Endodermal cell (in vitro differentiated cells): ENCODE measurements at regions not wholly inside any gene's neighbourhood (a gene's known extent, or its start where the extent isn't known, plus 50 kb on each side); places are given as distances from the start of the nearest gene placed in this dataset.

Experiments used
- DNase-seq: peaks from one replicate; pipeline ENCODE4 v3.0.0-alpha.2; 2017
- H3K27ac ChIP-seq: 2 replicates; pipeline ENCODE4 v1.5.1; 2013; ENCODE audit warnings: mild to moderate bottlenecking, low read depth, low read length, moderate library complexity
- H3K27me3 ChIP-seq: 2 replicates; pipeline ENCODE4 v1.6.1; 2013; ENCODE audit warnings: mild to moderate bottlenecking, low read length, moderate library complexity; ENCODE audit not compliant: insufficient read depth, control insufficient read depth, poor library complexity, severe bottlenecking
- H3K36me3 ChIP-seq: 2 replicates; pipeline ENCODE4 v1.7.0; 2013; ENCODE audit warnings: mild to moderate bottlenecking, low read length, moderate library complexity; ENCODE audit not compliant: control insufficient read depth, insufficient read depth
- H3K4me1 ChIP-seq: one replicate; pipeline ENCODE4 v1.7.0; 2013; ENCODE audit warnings: low read length; ENCODE audit not compliant: control insufficient read depth, insufficient read depth
- H3K4me3 ChIP-seq: 2 replicates; pipeline ENCODE4 v1.5.1; 2013; ENCODE audit warnings: mild to moderate bottlenecking, low read length, moderate library complexity
- H3K9ac ChIP-seq: 2 replicates; pipeline ENCODE4 v1.6.1; 2013; ENCODE audit warnings: mild to moderate bottlenecking, low read length, moderate library complexity; ENCODE audit not compliant: poor library complexity, severe bottlenecking; ENCODE audit errors: extremely low read depth
- H3K9me3 ChIP-seq: 2 replicates; pipeline ENCODE4 v1.6.1; 2013; ENCODE audit warnings: mild to moderate bottlenecking, low read length, moderate library complexity; ENCODE audit not compliant: control insufficient read depth
- H3K27ac Mint-ChIP-seq: 2 replicates; pipeline ENCODE4 v1.8.0; 2020; ENCODE audit warnings: mixed read lengths
- H3K27me3 Mint-ChIP-seq: 2 replicates; pipeline ENCODE4 v1.8.0; 2021; ENCODE audit warnings: mild to moderate bottlenecking, mixed read lengths; ENCODE audit not compliant: insufficient read depth
- H3K36me3 Mint-ChIP-seq: 2 replicates; pipeline ENCODE4 v1.8.0; 2020; ENCODE audit warnings: low read depth, mixed read lengths
- H3K4me1 Mint-ChIP-seq: 2 replicates; pipeline ENCODE4 v1.8.0; 2020; ENCODE audit warnings: mixed read lengths
- H3K4me3 Mint-ChIP-seq: 2 replicates; pipeline ENCODE4 v1.8.0; 2020; ENCODE audit warnings: mild to moderate bottlenecking, moderate library complexity, mixed read lengths
- H3K9me3 Mint-ChIP-seq: 2 replicates; pipeline ENCODE4 v1.8.0; 2020; ENCODE audit warnings: mild to moderate bottlenecking, mixed read lengths
- WGBS, 2 experiments: methylation state at CpG; one replicate each; pipeline versions ENCODE4 v1.1.5 to v1.1.7; 2013; ENCODE audit warnings: missing lambda C conversion rate in 2 of 2, mixed read lengths in 1 of 2; ENCODE audit not compliant: insufficient coverage in 1 of 2, insufficient read length in 1 of 2; 5-methylcytosine and 5-hydroxymethylcytosine counted together
- TF ChIP-seq, protein P1 (sequence below): fragments of 200-600 bp; sonication (generic); conservative IDR thresholded peaks from 2 replicates; pipeline ENCODE4 v1.5.0; 2021; ENCODE audit warnings: antibody characterized with exemption, mild to moderate bottlenecking

DNA sequence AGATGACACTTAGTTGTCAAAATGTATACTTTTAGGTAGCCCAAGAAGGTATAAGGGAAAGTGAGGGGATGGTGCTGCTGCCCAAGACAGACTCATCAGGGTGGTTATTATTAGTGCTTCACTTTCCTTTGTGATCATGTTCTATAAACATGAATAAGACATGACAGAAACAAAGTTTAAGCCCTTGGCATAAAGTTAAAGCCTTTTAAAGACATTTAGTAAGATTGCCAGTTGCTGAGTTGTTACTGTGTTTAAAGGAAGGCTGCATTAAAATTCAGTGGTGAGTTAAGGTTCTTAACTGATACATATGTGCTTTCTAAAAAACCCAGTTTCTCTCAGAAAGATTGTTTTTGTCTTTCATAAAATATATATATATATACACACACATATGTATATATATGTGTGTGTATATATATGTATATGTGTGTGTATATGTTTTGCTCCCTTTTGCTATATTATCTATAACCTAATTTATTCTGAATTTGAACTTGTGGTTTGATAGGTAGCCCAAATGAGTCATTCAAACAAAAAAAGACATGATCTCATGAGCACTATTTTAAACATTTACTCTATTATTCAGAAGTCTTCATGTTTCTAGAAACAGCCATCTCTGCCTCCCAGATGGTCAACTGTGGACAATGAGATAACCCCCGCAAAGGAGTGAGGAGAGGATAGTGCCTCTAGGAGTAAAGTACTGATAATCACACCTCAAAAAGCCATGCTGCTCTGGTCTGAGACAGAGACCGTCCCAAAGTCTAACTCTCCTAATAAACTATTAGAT is 98.1 kb upstream of the OTUD4 start:
- no peaks in the 10 kb centered on the region for H3K36me3 ChIP-seq
- H3K27ac ChIP-seq = no peak overlapping the region
- no peak for DNase-seq
- Mint-ChIP-seq H3K4me1 (no peaks in the 10 kb centered on the region), H3K27ac (no peak overlapping the region), H3K4me3 (no peak overlapping the region), H3K9me3 (no peaks in the 10 kb centered on the region), H3K27me3 (no peaks in the 10 kb centered on the region), H3K36me3 (no peaks in the 10 kb centered on the region)
- no peak overlapping the region for H3K9ac ChIP-seq
- no peak overlapping the region for H3K4me3 ChIP-seq
- TF ChIP-seq, protein P1, sequence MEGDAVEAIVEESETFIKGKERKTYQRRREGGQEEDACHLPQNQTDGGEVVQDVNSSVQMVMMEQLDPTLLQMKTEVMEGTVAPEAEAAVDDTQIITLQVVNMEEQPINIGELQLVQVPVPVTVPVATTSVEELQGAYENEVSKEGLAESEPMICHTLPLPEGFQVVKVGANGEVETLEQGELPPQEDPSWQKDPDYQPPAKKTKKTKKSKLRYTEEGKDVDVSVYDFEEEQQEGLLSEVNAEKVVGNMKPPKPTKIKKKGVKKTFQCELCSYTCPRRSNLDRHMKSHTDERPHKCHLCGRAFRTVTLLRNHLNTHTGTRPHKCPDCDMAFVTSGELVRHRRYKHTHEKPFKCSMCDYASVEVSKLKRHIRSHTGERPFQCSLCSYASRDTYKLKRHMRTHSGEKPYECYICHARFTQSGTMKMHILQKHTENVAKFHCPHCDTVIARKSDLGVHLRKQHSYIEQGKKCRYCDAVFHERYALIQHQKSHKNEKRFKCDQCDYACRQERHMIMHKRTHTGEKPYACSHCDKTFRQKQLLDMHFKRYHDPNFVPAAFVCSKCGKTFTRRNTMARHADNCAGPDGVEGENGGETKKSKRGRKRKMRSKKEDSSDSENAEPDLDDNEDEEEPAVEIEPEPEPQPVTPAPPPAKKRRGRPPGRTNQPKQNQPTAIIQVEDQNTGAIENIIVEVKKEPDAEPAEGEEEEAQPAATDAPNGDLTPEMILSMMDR = no peak
- 94% methylated on average over 2 of the region's 2 CpGs; no CpG with 5 or more reads in 1 of the 2 experiments for WGBS, 2 experiments
- no peaks in the 10 kb centered on the region for H3K27me3 ChIP-seq
- no peaks in the 10 kb centered on the region for H3K9me3 ChIP-seq
- no peaks in the 10 kb centered on the region for H3K4me1 ChIP-seq

DNA sequence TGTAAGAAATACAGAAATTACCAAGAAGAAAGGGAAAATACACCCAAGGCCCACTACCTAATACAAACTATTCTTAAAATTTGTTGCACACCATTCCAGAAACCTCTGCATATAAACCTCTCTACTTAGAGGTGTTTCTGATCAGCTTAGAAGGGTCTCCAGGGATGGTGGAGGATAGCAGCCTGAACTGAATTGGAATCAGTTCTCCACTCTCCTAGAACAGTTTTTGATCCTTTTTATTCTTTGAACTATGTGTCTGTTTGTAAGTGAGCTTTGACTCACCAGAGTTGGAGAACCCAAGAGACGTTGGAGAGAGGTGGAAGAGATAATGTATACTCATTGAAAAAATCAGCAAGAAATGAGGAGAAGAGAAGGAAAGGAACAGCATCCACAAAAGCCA is 96.6 kb upstream of the OTUD4 start:
- Histone ChIP-seq H3K9me3 (no peaks in the 10 kb centered on the region), H3K27me3 (no peaks in the 10 kb centered on the region), H3K36me3 (no peaks in the 10 kb centered on the region), H3K27ac (no peak overlapping the region), H3K4me3 (no peak overlapping the region), H3K4me1 (no peaks in the 10 kb centered on the region), H3K9ac (no peak overlapping the region)
- H3K9me3 Mint-ChIP-seq = no peaks in the 10 kb centered on the region
- no peak overlapping the region for H3K4me3 Mint-ChIP-seq
- no peaks in the 10 kb centered on the region for H3K36me3 Mint-ChIP-seq
- WGBS, 2 experiments = 67 to 88% methylated on average over 1 of the region's 1 CpG
- H3K4me1 Mint-ChIP-seq = no peaks in the 10 kb centered on the region
- DNase-seq = no peak
- H3K27me3 Mint-ChIP-seq = no peaks in the 10 kb centered on the region
- TF ChIP-seq, protein P1 = no peak
- H3K27ac Mint-ChIP-seq = no peak overlapping the region

DNA sequence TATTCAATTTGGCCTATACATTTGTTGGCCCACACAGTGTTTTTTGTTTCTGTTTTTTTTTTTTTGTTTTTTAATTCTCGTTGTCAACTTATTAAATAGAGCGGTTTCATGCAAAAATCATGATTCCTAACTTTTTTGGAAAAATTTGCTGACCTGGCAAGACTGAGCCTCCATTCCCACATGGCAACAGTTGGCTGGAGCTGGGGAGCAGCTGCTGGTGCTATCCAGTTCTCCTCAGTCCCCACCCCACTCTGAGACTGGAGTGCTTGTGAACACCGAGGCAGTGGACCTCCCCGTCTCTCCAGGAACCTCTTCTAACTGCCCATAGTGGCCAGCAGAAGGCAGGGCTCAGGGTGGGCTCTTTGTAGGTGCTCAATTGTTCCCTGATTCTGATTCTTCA is 95.7 kb upstream of the OTUD4 start:
- Mint-ChIP-seq H3K4me3 (no peak overlapping the region), H3K36me3 (no peaks in the 10 kb centered on the region), H3K27me3 (no peaks in the 10 kb centered on the region), H3K27ac (no peak overlapping the region), H3K4me1 (peaks cover 3% of the 10 kb centered on the region), H3K9me3 (peaks cover 1% of the 10 kb centered on the region)
- Histone ChIP-seq H3K4me1 (no peaks in the 10 kb centered on the region), H3K9ac (no peak overlapping the region), H3K27me3 (no peaks in the 10 kb centered on the region), H3K27ac (no peak overlapping the region), H3K36me3 (no peaks in the 10 kb centered on the region), H3K4me3 (no peak overlapping the region), H3K9me3 (no peaks in the 10 kb centered on the region)
- DNase-seq = no peak
- TF ChIP-seq, protein P1 = no peak
- 67 to 79% methylated on average over 2 to 4 of the region's 4 CpGs for WGBS, 2 experiments
